Stimulated activated CD4-positive, alpha-beta T cell treated with anti-CD3 and anti-CD28 coated beads, Interleukin-12 subunit alpha, Interleukin-12 subunit beta, amount 100 ng/mL, for 4 hours (primary cell): ENCODE measurements at regions not wholly inside any gene's neighbourhood (a gene's known extent, or its start where the extent isn't known, plus 50 kb on each side); places are given as distances from the start of the nearest gene placed in this dataset.
"Not testable (repeated sequence)": the region's sequence is repeated elsewhere in the genome, so short reads cannot be mapped to it uniquely, and the experiment has no call there.

ENCODE experiments used
- DNase-seq: peaks from one replicate; pipeline ENCODE4 v3.0.0-alpha.2; 2020

- no peak for DNase-seq
These were observed 286.9 kb upstream of the USP25 start for GRCh38 chr21:15442743-15443469.

GRCh38 chr21:15443740-15444117, 286.1 kb upstream of the USP25 start:
- DNase-seq: no peak

- no peak for DNase-seq
These were observed 285.4 kb upstream of the USP25 start for GRCh38 chr21:15444118-15444960.

- no peak for DNase-seq
These were observed 284.5 kb upstream of the USP25 start for GRCh38 chr21:15445327-15445726.

GRCh38 chr21:15446223-15446622, 283.6 kb upstream of the USP25 start:
- no peak for DNase-seq

- no peak for DNase-seq
These were observed 280.2 kb upstream of the USP25 start for GRCh38 chr21:15449556-15449955.

- no peak for DNase-seq
These were observed 276.5 kb upstream of the USP25 start for GRCh38 chr21:15453261-15453660.

- DNase-seq: not testable (repeated sequence)
These were observed 276.0 kb upstream of the USP25 start for GRCh38 chr21:15453785-15454184.

- not testable (repeated sequence) for DNase-seq
These were observed 274.9 kb upstream of the USP25 start for GRCh38 chr21:15454931-15455330.

GRCh38 chr21:15455819-15456462, 273.8 kb upstream of the USP25 start:
- DNase-seq: no peak

- no peak for DNase-seq
These were observed 271.8 kb upstream of the USP25 start for GRCh38 chr21:15457965-15458364.

- no peak for DNase-seq
These were observed 267.7 kb upstream of the USP25 start for GRCh38 chr21:15462092-15462491.

GRCh38 chr21:15466329-15466728, 263.5 kb upstream of the USP25 start:
- DNase-seq: no peak

GRCh38 chr21:15468368-15468767, 261.4 kb upstream of the USP25 start:
- no peak for DNase-seq

- DNase-seq: no peak
These were observed 257.4 kb upstream of the USP25 start for GRCh38 chr21:15472108-15473040.

- DNase-seq: not testable (repeated sequence)
These were observed 252.0 kb upstream of the USP25 start for GRCh38 chr21:15477773-15478172.

GRCh38 chr21:15480160-15480559, 249.6 kb upstream of the USP25 start:
- no peak for DNase-seq

- DNase-seq: peak; percentile 74
These were observed 246.5 kb upstream of the USP25 start for GRCh38 chr21:15483138-15483780.

- DNase-seq: no peak
These were observed 243.2 kb upstream of the USP25 start for GRCh38 chr21:15486460-15487195.

GRCh38 chr21:15487196-15487550, 242.6 kb upstream of the USP25 start:
- DNase-seq: no peak

GRCh38 chr21:15491100-15491499, 238.7 kb upstream of the USP25 start:
- no peak for DNase-seq
